ENCODE measurements at regions not wholly inside any gene's neighbourhood (a gene's known extent, or its start where the extent isn't known, plus 50 kb on each side); places are given as distances from the start of the nearest gene placed in this dataset.

- TF ChIP-seq CTCF (IDR thresholded peaks at IDR 0.05; ENCODE audit: unreplicated experiment): no peak
- H3K9me3 Mint-ChIP-seq: no peaks in the 10 kb centered on the region
- no peak overlapping the region for H3K4me3 Mint-ChIP-seq
- H3K27me3 Mint-ChIP-seq (ENCODE audit: low read depth): no peaks in the 10 kb centered on the region
- no peak for DNase-seq (ENCODE audit: low spot score in 2 of 2, unreplicated experiment in 2 of 2)
- no peaks in the 10 kb centered on the region for H3K4me1 Mint-ChIP-seq
- H3K27ac Mint-ChIP-seq: no peak overlapping the region
- H3K36me3 Mint-ChIP-seq: no peaks in the 10 kb centered on the region
Measured at GRCh38 chr2:56889738-56890137, 705.9 kb downstream of the CCDC85A start.

GRCh38 chr2:56892382-56892781 lies 708.6 kb downstream of the CCDC85A start:
- H3K9me3 Mint-ChIP-seq: no peaks in the 10 kb centered on the region
- no peaks in the 10 kb centered on the region for H3K36me3 Mint-ChIP-seq
- no peak overlapping the region for H3K4me3 Mint-ChIP-seq
- no peaks in the 10 kb centered on the region for H3K4me1 Mint-ChIP-seq
- DNase-seq (ENCODE audit: low spot score in 2 of 2, unreplicated experiment in 2 of 2): no peak
- peaks cover 1% of the 10 kb centered on the region for H3K27me3 Mint-ChIP-seq (ENCODE audit: low read depth)
- no peak for TF ChIP-seq CTCF (IDR thresholded peaks at IDR 0.05; ENCODE audit: unreplicated experiment)
- H3K27ac Mint-ChIP-seq: no peak overlapping the region

- DNase-seq (ENCODE audit: low spot score in 2 of 2, unreplicated experiment in 2 of 2): no peak
- Mint-ChIP-seq H3K27ac (no peak overlapping the region), H3K4me1 (no peaks in the 10 kb centered on the region), H3K36me3 (no peaks in the 10 kb centered on the region), H3K4me3 (no peak overlapping the region), H3K27me3 (ENCODE audit: low read depth) (peaks cover 3% of the 10 kb centered on the region), H3K9me3 (peaks cover 1% of the 10 kb centered on the region)
- no peak for TF ChIP-seq CTCF (IDR thresholded peaks at IDR 0.05; ENCODE audit: unreplicated experiment)
Measured at GRCh38 chr2:56898986-56899385, 715.2 kb downstream of the CCDC85A start.

GRCh38 chr2:56912490-56912889 lies 728.7 kb downstream of the CCDC85A start:
- H3K27ac Mint-ChIP-seq: no peak overlapping the region
- no peaks in the 10 kb centered on the region for H3K27me3 Mint-ChIP-seq (ENCODE audit: low read depth)
- no peaks in the 10 kb centered on the region for H3K4me1 Mint-ChIP-seq
- DNase-seq (ENCODE audit: low spot score in 2 of 2, unreplicated experiment in 2 of 2): no peak
- H3K4me3 Mint-ChIP-seq: no peak overlapping the region
- peaks cover 42% of the 10 kb centered on the region for H3K9me3 Mint-ChIP-seq
- no peak for TF ChIP-seq CTCF (IDR thresholded peaks at IDR 0.05; ENCODE audit: unreplicated experiment)
- H3K36me3 Mint-ChIP-seq: no peaks in the 10 kb centered on the region

- no peak for TF ChIP-seq CTCF (IDR thresholded peaks at IDR 0.05; ENCODE audit: unreplicated experiment)
- no peaks in the 10 kb centered on the region for H3K4me1 Mint-ChIP-seq
- DNase-seq (ENCODE audit: low spot score in 2 of 2, unreplicated experiment in 2 of 2): no peak
- H3K36me3 Mint-ChIP-seq: no peaks in the 10 kb centered on the region
- H3K4me3 Mint-ChIP-seq: no peak overlapping the region
- no peak overlapping the region for H3K27ac Mint-ChIP-seq
- H3K9me3 Mint-ChIP-seq: peaks cover 39% of the 10 kb centered on the region
- no peaks in the 10 kb centered on the region for H3K27me3 Mint-ChIP-seq (ENCODE audit: low read depth)
Measured at GRCh38 chr2:56918790-56919189, 735.0 kb downstream of the CCDC85A start.

GRCh38 chr2:56933976-56934375 lies 750.2 kb downstream of the CCDC85A start:
- Mint-ChIP-seq H3K27ac (no peak overlapping the region), H3K36me3 (no peaks in the 10 kb centered on the region), H3K9me3 (no peaks in the 10 kb centered on the region), H3K4me3 (no peak overlapping the region), H3K4me1 (no peaks in the 10 kb centered on the region), H3K27me3 (ENCODE audit: low read depth) (no peaks in the 10 kb centered on the region)
- TF ChIP-seq CTCF (IDR thresholded peaks at IDR 0.05; ENCODE audit: unreplicated experiment): no peak
- no peak for DNase-seq (ENCODE audit: low spot score in 2 of 2, unreplicated experiment in 2 of 2)
